Fibroblast of lung (primary cell): ENCODE measurements at regions not wholly inside any gene's neighbourhood (a gene's known extent, or its start where the extent isn't known, plus 50 kb on each side); places are given as distances from the start of the nearest gene placed in this dataset.

Experiments
- CTCF ChIP-seq, 2 donors: IDR thresholded peaks in 1 of 2; conservative IDR thresholded peaks in 1 of 2; 1 replicate in 1 of 2; 2 replicates in 1 of 2; pipeline ENCODE4 v1.5.1; 2011 to 2012; ENCODE audit warnings: low read length in 2 of 2, control low read depth in 1 of 2, inconsistent platforms in 1 of 2, low read depth in 1 of 2, mild to moderate bottlenecking in 1 of 2
- EZH2 ChIP-seq: IDR thresholded peaks from 2 replicates; pipeline ENCODE4 v1.5.1; 2012; ENCODE audit warnings: low read length, control low read depth, mild to moderate bottlenecking; ENCODE audit errors: missing control alignments

- TF ChIP-seq CTCF (conservative IDR thresholded peaks at IDR 0.05 in 1 of 2, IDR thresholded peaks at IDR 0.05 in 1 of 2; ENCODE audit: low read depth in 1 of 2, low read length in 2 of 2) = no peak
- no peak for TF ChIP-seq EZH2
These were observed 337.9 kb downstream of the FGFR2 start for GRCh38 chr10:121260377-121260776.
